ENCODE measurements at regions not wholly inside any gene's neighbourhood (a gene's known extent, or its start where the extent isn't known, plus 50 kb on each side); places are given as distances from the start of the nearest gene placed in this dataset.

GRCh38 chr15:70271422-70272088 is 173.8 kb upstream of the TLE3 start:
- TF ChIP-seq FOXP2 (optimal IDR thresholded peaks at IDR 0.05; ENCODE audit: borderline replicate concordance, extremely low read depth, extremely low read length, insufficient read depth): no peak
- TF ChIP-seq, protein P1, sequence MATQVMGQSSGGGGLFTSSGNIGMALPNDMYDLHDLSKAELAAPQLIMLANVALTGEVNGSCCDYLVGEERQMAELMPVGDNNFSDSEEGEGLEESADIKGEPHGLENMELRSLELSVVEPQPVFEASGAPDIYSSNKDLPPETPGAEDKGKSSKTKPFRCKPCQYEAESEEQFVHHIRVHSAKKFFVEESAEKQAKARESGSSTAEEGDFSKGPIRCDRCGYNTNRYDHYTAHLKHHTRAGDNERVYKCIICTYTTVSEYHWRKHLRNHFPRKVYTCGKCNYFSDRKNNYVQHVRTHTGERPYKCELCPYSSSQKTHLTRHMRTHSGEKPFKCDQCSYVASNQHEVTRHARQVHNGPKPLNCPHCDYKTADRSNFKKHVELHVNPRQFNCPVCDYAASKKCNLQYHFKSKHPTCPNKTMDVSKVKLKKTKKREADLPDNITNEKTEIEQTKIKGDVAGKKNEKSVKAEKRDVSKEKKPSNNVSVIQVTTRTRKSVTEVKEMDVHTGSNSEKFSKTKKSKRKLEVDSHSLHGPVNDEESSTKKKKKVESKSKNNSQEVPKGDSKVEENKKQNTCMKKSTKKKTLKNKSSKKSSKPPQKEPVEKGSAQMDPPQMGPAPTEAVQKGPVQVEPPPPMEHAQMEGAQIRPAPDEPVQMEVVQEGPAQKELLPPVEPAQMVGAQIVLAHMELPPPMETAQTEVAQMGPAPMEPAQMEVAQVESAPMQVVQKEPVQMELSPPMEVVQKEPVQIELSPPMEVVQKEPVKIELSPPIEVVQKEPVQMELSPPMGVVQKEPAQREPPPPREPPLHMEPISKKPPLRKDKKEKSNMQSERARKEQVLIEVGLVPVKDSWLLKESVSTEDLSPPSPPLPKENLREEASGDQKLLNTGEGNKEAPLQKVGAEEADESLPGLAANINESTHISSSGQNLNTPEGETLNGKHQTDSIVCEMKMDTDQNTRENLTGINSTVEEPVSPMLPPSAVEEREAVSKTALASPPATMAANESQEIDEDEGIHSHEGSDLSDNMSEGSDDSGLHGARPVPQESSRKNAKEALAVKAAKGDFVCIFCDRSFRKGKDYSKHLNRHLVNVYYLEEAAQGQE (IDR thresholded peaks at IDR 0.05; ENCODE audit: insufficient read depth in 1 of 2, low read depth in 2 of 2, low read length in 2 of 2): no peak
- no peak; the same call in 1 of the 2 replicates for TF ChIP-seq SIN3A (IDR thresholded peaks at IDR 0.05; ENCODE audit: borderline replicate concordance, insufficient read depth, low read length)
- TF ChIP-seq POLR2AphosphoS5 (IDR thresholded peaks at IDR 0.05; ENCODE audit: low read depth, low read length): no peak
- peak; percentile 17; the same call in 1 of the 2 replicates for TF ChIP-seq TAF1 (IDR thresholded peaks at IDR 0.05; ENCODE audit: borderline replicate concordance, insufficient read depth, low read length)
